OCI-LY1 (cell line): ENCODE measurements at regions not wholly inside any gene's neighbourhood (a gene's known extent, or its start where the extent isn't known, plus 50 kb on each side); places are given as distances from the start of the nearest gene placed in this dataset.

Source experiments
- EZH2 ChIP-seq: fragments of 200-600 bp; sonication (generic), shearing (Covaris generic); IDR thresholded peaks from 2 replicates; pipeline ENCODE4 v1.8.0; 2017; ENCODE audit warnings: borderline replicate concordance, mixed run types, mild to moderate bottlenecking, antibody characterized with exemption, low read length, moderate library complexity, mixed read lengths
- TF ChIP-seq, protein P1 (sequence below): fragments of 200-600 bp; sonication (generic), shearing (Covaris generic); IDR thresholded peaks from 2 replicates; pipeline ENCODE4 v1.5.1; 2017; ENCODE audit warnings: mild to moderate bottlenecking, antibody characterized with exemption, low read length, moderate library complexity, mixed read lengths

DNA sequence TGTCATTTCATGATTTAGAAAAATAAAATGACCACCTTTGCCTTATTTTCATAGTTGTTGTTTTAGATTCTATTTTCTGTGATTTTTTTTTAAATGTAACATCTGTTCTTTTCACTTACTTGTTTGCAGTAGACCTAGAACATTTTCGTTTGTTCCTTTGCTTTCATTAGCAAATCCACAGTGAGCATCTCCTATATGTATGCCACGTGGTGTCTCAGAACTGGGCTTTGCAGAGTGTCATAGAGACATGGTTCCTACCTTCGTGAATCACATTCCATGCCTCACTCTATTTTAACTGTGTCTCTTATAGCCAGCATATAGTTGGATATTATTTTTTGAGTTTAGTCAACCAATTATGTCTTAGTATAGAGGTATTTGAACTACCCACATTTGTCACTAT is 118.2 kb downstream of the KLF13 start:
- TF ChIP-seq, protein P1, sequence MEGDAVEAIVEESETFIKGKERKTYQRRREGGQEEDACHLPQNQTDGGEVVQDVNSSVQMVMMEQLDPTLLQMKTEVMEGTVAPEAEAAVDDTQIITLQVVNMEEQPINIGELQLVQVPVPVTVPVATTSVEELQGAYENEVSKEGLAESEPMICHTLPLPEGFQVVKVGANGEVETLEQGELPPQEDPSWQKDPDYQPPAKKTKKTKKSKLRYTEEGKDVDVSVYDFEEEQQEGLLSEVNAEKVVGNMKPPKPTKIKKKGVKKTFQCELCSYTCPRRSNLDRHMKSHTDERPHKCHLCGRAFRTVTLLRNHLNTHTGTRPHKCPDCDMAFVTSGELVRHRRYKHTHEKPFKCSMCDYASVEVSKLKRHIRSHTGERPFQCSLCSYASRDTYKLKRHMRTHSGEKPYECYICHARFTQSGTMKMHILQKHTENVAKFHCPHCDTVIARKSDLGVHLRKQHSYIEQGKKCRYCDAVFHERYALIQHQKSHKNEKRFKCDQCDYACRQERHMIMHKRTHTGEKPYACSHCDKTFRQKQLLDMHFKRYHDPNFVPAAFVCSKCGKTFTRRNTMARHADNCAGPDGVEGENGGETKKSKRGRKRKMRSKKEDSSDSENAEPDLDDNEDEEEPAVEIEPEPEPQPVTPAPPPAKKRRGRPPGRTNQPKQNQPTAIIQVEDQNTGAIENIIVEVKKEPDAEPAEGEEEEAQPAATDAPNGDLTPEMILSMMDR: no peak
- TF ChIP-seq EZH2: no peak
